SJSA1 (cell line): ENCODE measurements at regions not wholly inside any gene's neighbourhood (a gene's known extent, or its start where the extent isn't known, plus 50 kb on each side); places are given as distances from the start of the nearest gene placed in this dataset.
"Not testable (repeated sequence)": the region's sequence is repeated elsewhere in the genome, so short reads cannot be mapped to it uniquely, and the experiment has no call there.

Experiments
- DNase-seq, 2 experiments: peaks; one replicate each; pipeline ENCODE4 v3.0.0-alpha.2; 2015 to 2020; ENCODE audit warnings: low spot score in 2 of 2, low read depth in 1 of 2
- H3K27ac ChIP-seq: fragments of 250-450 bp; sonication (Bioruptor Pico); 2 replicates; pipeline ENCODE4 v1.5.1; 2020; ENCODE audit warnings: mild to moderate bottlenecking, moderate library complexity
- H3K27me3 ChIP-seq: fragments of 250-450 bp; sonication (Bioruptor Pico); replicated peaks from 2 replicates; pipeline ENCODE4 v1.5.1; 2020; ENCODE audit warnings: mild to moderate bottlenecking, moderate library complexity
- H3K36me3 ChIP-seq: fragments of 250-450 bp; sonication (Bioruptor Pico); 2 replicates; pipeline ENCODE4 v1.5.1; 2020; ENCODE audit warnings: mild to moderate bottlenecking
- H3K4me1 ChIP-seq: fragments of 250-450 bp; sonication (Bioruptor Pico); replicated peaks from 2 replicates; pipeline ENCODE4 v1.6.1; 2021; ENCODE audit warnings: mild to moderate bottlenecking
- H3K4me3 ChIP-seq: fragments of 250-450 bp; sonication (Bioruptor Pico); 2 replicates; pipeline ENCODE4 v1.5.1; 2020; ENCODE audit warnings: mild to moderate bottlenecking
- H3K9me3 ChIP-seq: fragments of 250-450 bp; sonication (Bioruptor Pico); replicated peaks from 2 replicates; pipeline ENCODE4 v1.5.1; 2020; ENCODE audit warnings: mild to moderate bottlenecking

GRCh38 chr18:1150344-1150743 lies 245.7 kb downstream of the ADCYAP1 start:
- Histone ChIP-seq H3K4me1 (no peaks in the 10 kb centered on the region), H3K4me3 (no peak overlapping the region), H3K9me3 (no peaks in the 10 kb centered on the region), H3K36me3 (no peaks in the 10 kb centered on the region), H3K27me3 (no peaks in the 10 kb centered on the region), H3K27ac (no peak overlapping the region)
- no peak for DNase-seq

GRCh38 chr18:1152958-1153357 lies 248.3 kb downstream of the ADCYAP1 start:
- H3K9me3 ChIP-seq, H3K27ac ChIP-seq, H3K4me3 ChIP-seq, H3K36me3 ChIP-seq, DNase-seq, H3K4me1 ChIP-seq, H3K27me3 ChIP-seq: not testable (repeated sequence)

GRCh38 chr18:1173593-1173992 lies 268.9 kb downstream of the ADCYAP1 start:
- Histone ChIP-seq H3K27me3 (no peaks in the 10 kb centered on the region), H3K9me3 (no peaks in the 10 kb centered on the region), H3K27ac (no peak overlapping the region), H3K4me3 (no peak overlapping the region), H3K36me3 (no peaks in the 10 kb centered on the region), H3K4me1 (no peaks in the 10 kb centered on the region)
- DNase-seq: no peak

- Histone ChIP-seq H3K27me3 (no peaks in the 10 kb centered on the region), H3K4me1 (no peaks in the 10 kb centered on the region), H3K36me3 (no peaks in the 10 kb centered on the region), H3K4me3 (no peak overlapping the region), H3K9me3 (no peaks in the 10 kb centered on the region), H3K27ac (no peak overlapping the region)
- no peak for DNase-seq
These were observed 272.6 kb downstream of the ADCYAP1 start for GRCh38 chr18:1177232-1177631.

GRCh38 chr18:1191341-1191740 lies 286.7 kb downstream of the ADCYAP1 start:
- H3K4me3 ChIP-seq: no peak overlapping the region
- no peaks in the 10 kb centered on the region for H3K4me1 ChIP-seq
- no peaks in the 10 kb centered on the region for H3K9me3 ChIP-seq
- no peak overlapping the region for H3K27ac ChIP-seq
- DNase-seq: no peak
- H3K27me3 ChIP-seq: no peaks in the 10 kb centered on the region
- no peaks in the 10 kb centered on the region for H3K36me3 ChIP-seq

GRCh38 chr18:1213126-1213525 lies 308.5 kb downstream of the ADCYAP1 start:
- Histone ChIP-seq H3K4me3 (no peak overlapping the region), H3K4me1 (no peaks in the 10 kb centered on the region), H3K27me3 (no peaks in the 10 kb centered on the region), H3K27ac (no peak overlapping the region), H3K9me3 (no peaks in the 10 kb centered on the region), H3K36me3 (no peaks in the 10 kb centered on the region)
- no peak for DNase-seq

- Histone ChIP-seq H3K4me1 (no peaks in the 10 kb centered on the region), H3K27me3 (no peaks in the 10 kb centered on the region), H3K9me3 (no peaks in the 10 kb centered on the region), H3K36me3 (no peaks in the 10 kb centered on the region), H3K4me3 (no peak overlapping the region), H3K27ac (no peak overlapping the region)
- DNase-seq: no peak
These were observed 318.2 kb downstream of the ADCYAP1 start for GRCh38 chr18:1222880-1223279.

GRCh38 chr18:1227025-1227424 lies 322.4 kb downstream of the ADCYAP1 start:
- no peak for DNase-seq
- Histone ChIP-seq H3K9me3 (no peaks in the 10 kb centered on the region), H3K36me3 (no peaks in the 10 kb centered on the region), H3K4me1 (no peaks in the 10 kb centered on the region), H3K27ac (no peak overlapping the region), H3K27me3 (no peaks in the 10 kb centered on the region), H3K4me3 (no peak overlapping the region)

GRCh38 chr18:1229634-1230033 lies 325.0 kb downstream of the ADCYAP1 start:
- Histone ChIP-seq H3K36me3 (no peaks in the 10 kb centered on the region), H3K4me3 (no peak overlapping the region), H3K27ac (no peak overlapping the region), H3K9me3 (no peaks in the 10 kb centered on the region), H3K4me1 (no peaks in the 10 kb centered on the region), H3K27me3 (no peaks in the 10 kb centered on the region)
- DNase-seq: no peak

GRCh38 chr18:1232867-1233266 lies 328.2 kb downstream of the ADCYAP1 start:
- no peak for DNase-seq
- H3K36me3 ChIP-seq: no peaks in the 10 kb centered on the region
- H3K4me1 ChIP-seq: no peaks in the 10 kb centered on the region
- no peak overlapping the region for H3K27ac ChIP-seq
- H3K27me3 ChIP-seq: no peaks in the 10 kb centered on the region
- no peak overlapping the region for H3K4me3 ChIP-seq
- H3K9me3 ChIP-seq: no peaks in the 10 kb centered on the region

GRCh38 chr18:1240701-1241100 lies 336.0 kb downstream of the ADCYAP1 start:
- no peak overlapping the region for H3K27ac ChIP-seq
- no peak for DNase-seq
- no peaks in the 10 kb centered on the region for H3K9me3 ChIP-seq
- no peak overlapping the region for H3K4me3 ChIP-seq
- no peaks in the 10 kb centered on the region for H3K27me3 ChIP-seq
- H3K36me3 ChIP-seq: no peaks in the 10 kb centered on the region
- H3K4me1 ChIP-seq: no peaks in the 10 kb centered on the region

- Histone ChIP-seq H3K4me1 (no peaks in the 10 kb centered on the region), H3K36me3 (no peaks in the 10 kb centered on the region), H3K27ac (no peak overlapping the region), H3K9me3 (no peaks in the 10 kb centered on the region), H3K4me3 (no peak overlapping the region), H3K27me3 (no peaks in the 10 kb centered on the region)
- no peak for DNase-seq
These were observed 339.9 kb downstream of the ADCYAP1 start for GRCh38 chr18:1244397-1245122.

- no peak overlapping the region for H3K27ac ChIP-seq
- no peaks in the 10 kb centered on the region for H3K27me3 ChIP-seq
- no peaks in the 10 kb centered on the region for H3K4me1 ChIP-seq
- DNase-seq: no peak
- no peak overlapping the region for H3K4me3 ChIP-seq
- no peaks in the 10 kb centered on the region for H3K9me3 ChIP-seq
- no peaks in the 10 kb centered on the region for H3K36me3 ChIP-seq
These were observed 342.2 kb downstream of the ADCYAP1 start for GRCh38 chr18:1246827-1247226.

- Histone ChIP-seq H3K27ac (no peak overlapping the region), H3K27me3 (no peaks in the 10 kb centered on the region), H3K9me3 (no peaks in the 10 kb centered on the region), H3K4me1 (no peaks in the 10 kb centered on the region), H3K36me3 (no peaks in the 10 kb centered on the region), H3K4me3 (no peak overlapping the region)
- no peak for DNase-seq
These were observed 347.9 kb downstream of the ADCYAP1 start for GRCh38 chr18:1252534-1252933.

GRCh38 chr18:1252936-1253335 lies 348.3 kb downstream of the ADCYAP1 start:
- Histone ChIP-seq H3K9me3 (no peaks in the 10 kb centered on the region), H3K27ac (no peak overlapping the region), H3K4me3 (no peak overlapping the region), H3K27me3 (no peaks in the 10 kb centered on the region), H3K36me3 (no peaks in the 10 kb centered on the region), H3K4me1 (no peaks in the 10 kb centered on the region)
- no peak for DNase-seq
